C4-2B (cell line): ENCODE measurements at regions not wholly inside any gene's neighbourhood (a gene's known extent, or its start where the extent isn't known, plus 50 kb on each side); places are given as distances from the start of the nearest gene placed in this dataset.

ENCODE experiments used
- ZFX ChIP-seq: fragments of 450-650 bp; IDR thresholded peaks from 2 replicates; pipeline ENCODE4 v1.6.1; 2017
- TF ChIP-seq, protein P1 (sequence below): fragments of 450-650 bp; conservative IDR thresholded peaks from 2 replicates; pipeline ENCODE4 v1.5.1; 2017; ENCODE audit warnings: mild to moderate bottlenecking

DNA sequence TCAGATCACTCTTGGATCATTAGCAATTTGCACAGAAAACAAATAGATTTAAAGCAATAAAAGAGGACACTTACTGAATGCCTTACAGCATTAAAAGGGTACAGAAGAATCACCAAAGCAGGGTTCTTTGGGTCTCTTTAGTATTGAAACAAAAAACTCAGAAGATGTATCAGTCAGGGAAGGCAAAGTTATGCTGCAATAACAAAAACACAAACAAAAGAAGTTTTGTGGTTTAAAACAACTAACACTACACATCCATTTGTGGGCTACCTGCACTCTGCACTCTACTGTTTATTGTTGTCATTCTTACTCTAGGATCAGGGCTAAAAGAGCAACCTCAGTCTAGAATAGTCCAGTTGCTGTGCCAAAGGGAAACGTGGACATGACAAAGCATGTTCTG, 216.4 kb downstream of the GPAM start:
- TF ChIP-seq, protein P1, sequence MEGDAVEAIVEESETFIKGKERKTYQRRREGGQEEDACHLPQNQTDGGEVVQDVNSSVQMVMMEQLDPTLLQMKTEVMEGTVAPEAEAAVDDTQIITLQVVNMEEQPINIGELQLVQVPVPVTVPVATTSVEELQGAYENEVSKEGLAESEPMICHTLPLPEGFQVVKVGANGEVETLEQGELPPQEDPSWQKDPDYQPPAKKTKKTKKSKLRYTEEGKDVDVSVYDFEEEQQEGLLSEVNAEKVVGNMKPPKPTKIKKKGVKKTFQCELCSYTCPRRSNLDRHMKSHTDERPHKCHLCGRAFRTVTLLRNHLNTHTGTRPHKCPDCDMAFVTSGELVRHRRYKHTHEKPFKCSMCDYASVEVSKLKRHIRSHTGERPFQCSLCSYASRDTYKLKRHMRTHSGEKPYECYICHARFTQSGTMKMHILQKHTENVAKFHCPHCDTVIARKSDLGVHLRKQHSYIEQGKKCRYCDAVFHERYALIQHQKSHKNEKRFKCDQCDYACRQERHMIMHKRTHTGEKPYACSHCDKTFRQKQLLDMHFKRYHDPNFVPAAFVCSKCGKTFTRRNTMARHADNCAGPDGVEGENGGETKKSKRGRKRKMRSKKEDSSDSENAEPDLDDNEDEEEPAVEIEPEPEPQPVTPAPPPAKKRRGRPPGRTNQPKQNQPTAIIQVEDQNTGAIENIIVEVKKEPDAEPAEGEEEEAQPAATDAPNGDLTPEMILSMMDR = no peak
- no peak for TF ChIP-seq ZFX
